Amniotic epithelial cell (primary cell): ENCODE measurements at regions not wholly inside any gene's neighbourhood (a gene's known extent, or its start where the extent isn't known, plus 50 kb on each side); places are given as distances from the start of the nearest gene placed in this dataset.
"Not testable (repeated sequence)": the region's sequence is repeated elsewhere in the genome, so short reads cannot be mapped to it uniquely, and the experiment has no call there.

Experiments used
- DNase-seq: peaks from one replicate; pipeline ENCODE4 v3.0.0-alpha.2; 2010; ENCODE audit warnings: low read depth

DNA sequence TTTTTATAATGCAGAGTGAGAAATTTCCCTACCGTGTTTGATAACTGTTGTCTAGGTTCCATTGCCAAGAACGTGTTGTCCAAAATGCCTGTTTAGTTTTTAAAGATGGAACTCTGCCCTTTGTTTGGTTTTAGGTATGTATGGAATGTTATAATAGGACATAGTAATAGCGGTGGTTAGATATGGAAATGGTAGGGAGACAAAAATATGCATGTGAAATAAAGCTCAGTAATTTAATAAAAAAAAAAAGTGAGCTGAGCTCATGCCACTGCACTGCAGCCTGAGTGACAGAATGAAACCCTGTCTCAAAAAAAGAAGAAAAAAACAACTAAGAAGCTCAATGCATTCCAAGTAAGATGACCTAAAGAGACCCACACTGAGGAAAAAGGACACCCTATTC, 72.9 kb downstream of the ZNF783 start:
- peak; percentile 7 for DNase-seq

DNA sequence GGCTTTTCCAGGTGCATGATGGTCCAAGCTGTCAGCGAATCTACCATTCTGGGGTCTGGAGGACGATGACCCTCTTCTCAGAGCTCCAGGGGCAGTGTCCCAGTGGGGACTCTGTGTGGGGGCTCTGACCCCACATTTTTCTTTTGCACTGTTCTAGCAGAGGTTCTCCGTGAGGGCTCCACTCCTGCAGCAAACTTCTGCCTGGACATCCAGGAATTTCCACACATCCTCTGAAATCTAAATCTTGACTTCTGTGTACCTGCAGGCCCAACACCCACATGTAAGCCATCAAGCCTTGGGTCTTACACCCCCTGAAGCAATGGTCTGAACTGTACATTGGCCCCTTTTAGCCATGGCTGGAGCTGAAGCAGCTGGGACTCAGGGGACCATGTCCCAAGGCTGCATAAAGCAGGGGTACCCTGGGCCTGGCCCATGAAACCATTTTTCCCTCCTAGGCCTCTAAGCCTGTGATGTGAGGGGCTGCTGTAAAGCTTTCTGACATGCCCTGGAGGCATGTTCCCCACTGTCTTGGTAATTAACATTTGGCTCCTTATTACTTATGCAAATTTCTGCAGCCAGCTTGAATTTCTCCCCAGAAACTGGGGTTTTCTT, 86.9 kb downstream of the ZNF783 start:
- DNase-seq: no peak

DNA sequence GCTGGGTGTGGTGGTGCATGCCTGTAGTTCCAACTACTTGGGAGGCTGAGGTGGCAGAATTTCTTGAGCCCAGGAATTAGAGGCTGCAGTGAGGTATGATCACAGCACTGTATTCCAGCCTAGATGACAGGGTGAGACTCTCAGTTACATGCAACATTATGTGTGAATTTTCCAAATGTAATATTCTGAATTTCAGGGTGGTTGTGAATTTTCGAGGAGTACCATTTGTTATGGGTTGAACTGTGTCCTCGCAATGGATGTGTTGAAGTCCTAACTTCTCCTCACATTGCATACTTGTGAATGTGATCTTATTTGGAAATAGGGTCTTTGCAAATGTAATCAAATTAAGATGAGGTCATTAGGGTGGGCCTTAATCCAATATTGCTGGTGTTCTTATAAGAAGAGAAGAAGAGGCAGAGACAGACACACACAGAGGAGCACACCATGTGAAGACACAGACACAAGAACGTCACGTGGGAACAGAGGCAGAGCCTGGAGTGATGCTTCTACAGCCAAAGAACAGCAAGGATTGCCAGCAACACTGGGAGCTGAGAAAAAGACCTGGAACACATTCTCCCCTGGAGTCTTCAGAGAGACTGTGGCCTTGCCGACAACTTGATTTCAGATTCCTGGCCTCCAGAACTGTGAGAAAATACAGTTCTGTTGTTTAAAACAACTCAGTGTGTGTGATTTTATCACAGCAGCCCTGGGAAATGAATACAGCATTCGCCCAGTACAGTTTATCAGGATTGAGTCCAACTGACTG, 91.9 kb downstream of the ZNF783 start:
- DNase-seq: no peak

DNA sequence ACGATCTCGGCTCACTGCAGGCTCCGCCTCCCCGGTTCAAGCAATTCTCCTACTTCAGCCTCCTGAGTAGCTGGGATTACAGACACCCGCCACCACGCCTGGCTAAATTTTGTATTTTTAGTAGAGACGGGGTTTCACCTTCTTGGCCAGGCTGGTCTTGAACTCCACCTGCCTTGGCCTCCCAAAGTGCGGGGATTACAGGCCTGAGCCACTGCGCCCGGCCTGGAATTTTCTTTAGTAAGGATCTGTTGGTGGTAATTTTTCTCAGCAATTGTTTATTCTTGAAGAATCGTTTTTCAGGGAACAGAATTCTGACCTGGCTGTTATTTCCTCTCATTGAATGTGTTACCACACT, 93.0 kb downstream of the ZNF783 start:
- not testable (repeated sequence) for DNase-seq

DNA sequence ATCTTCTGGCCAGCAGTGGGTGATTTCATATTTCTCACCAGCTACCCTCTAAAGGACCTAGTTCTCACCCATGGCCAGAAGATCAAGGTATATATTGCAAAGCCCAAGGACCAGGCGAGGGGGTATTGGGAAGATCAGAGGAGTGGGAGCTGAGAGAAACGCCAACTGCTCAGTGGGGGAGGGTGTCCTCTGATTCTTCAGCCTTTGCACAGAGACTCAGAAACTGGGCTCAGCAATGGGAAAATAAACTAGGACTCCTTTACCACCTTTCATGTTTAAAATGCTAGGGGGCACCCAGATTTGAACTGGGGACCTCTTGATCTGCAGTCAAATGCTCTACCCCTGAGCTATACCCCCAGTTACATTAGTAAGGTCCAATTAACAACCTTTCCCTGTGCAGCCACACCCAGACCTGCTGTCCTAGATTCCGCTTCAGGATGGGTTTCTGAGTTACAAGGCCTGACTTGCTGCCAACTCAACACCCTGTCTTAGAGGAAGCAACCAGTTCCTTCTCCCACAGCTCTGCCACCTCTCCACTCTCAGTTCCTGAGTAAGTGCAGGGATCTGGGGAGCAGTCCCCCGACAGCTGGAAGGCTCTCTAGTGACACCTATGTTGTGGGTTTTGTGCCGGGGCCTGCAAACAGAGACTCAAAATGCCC, 93.5 kb downstream of the ZNF783 start:
- DNase-seq: no peak

DNA sequence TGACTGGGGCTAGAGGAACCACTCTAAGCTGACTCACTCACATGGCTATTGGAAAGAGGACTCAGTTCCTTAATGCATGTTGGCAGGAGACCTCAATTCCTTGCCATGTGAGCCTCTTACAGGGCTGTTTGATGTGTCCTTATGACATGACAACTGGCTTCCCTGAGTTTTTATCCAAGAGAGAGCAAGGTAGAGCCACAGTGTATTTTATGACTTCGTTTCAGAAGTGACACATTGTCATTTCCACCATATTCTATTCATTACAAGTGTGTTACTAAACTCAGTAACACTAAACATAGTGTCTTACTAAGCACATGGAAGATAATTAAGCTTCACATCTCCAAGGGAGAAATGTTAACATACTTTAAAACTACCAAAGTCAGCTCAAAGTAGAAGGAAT, 98.2 kb downstream of the ZNF777 start:
- DNase-seq: no peak

DNA sequence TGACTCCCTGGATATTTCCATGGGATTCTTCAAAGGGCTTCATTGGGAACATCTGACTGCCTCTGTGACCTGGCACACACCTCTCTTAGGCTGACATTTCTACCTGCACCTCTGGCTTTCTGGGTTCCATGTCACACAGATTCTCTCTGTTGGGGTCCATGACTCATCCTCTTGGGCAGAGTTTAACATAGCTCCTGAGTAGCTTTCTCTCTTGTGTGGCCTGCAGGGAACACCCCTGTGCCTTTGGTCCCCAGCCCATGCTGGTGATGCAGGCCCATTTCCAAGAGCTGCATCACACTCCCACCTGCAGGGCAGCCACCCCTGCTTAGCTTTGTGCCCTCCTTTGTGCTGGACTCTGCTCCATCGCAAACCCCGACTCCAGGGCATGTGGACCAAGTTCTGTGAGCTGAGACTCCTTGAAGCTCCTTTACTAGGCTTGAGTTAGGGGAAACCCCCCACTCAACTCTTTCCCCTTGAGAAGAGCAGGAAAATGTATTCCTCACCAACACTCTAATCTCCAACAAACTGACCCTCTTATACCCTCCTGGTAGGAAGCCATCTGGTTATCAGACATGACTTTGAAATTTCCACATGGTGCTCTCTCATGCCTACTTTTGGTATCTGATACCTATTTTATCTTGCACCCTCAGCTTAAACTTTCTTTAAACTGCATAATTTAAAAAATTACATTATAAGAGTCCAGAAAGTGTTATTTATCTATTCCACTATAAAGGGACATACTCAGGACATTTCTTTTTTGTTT, 93.3 kb downstream of the ZNF777 start:
- DNase-seq: no peak

DNA sequence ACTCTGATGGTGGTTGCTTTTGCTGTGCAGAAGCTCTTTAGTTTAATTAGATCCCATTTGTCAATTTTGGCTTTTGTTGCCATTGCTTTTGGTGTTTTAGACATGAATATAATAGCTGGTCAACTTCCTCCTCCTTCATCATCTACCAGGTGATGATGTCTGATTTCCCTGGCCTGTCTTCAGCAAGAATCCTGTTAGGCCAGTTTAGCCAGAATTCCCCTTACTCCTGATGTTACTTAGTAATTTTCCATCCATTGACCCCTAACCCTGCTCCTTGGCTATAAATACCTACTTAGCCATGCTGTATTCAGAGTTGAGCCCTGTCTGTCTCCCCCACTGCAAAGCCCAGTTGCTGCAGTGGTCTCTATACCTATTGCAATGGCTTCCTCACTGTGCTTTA, 91.4 kb downstream of the ZNF777 start:
- no peak for DNase-seq

DNA sequence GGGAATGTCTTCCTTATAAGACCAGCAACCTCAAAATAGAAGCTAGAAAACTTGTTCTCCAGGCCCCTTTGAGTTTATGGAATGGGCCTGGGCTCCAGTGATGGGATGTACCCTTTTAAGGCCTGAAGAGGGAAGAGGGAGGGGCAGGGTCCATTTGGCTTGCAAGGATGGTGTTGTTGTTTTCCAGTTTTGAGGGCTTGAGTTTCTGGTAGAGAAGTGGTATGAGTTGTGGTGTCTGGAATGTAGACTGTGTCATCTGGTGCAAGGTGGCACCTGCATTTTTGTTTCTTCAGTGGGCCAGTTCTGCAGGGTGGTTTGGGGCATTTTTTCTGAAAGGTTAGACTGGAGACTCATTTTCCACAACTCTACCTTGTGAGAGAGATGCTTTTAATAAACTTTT, 90.1 kb downstream of the ZNF777 start:
- no peak for DNase-seq

DNA sequence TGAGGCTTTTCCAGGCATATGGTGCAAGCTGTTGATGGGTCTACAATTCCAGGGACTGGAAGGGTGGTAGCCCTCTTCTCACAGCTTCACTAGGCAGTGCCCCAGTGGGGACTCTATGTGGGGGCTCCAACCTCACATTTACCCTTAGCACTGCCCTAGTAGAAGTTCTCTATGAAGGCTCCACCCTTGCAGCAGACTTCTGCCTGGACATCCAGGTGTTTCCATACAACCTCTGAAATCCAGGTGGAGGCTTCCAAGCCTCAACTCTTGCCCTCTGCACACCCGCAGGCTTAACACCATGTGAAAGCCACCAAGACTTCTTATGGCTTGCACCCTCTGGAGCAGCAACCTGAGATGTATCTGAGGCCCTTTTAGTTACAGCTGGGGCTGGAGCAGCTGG, 87.8 kb downstream of the ZNF777 start:
- no peak for DNase-seq

DNA sequence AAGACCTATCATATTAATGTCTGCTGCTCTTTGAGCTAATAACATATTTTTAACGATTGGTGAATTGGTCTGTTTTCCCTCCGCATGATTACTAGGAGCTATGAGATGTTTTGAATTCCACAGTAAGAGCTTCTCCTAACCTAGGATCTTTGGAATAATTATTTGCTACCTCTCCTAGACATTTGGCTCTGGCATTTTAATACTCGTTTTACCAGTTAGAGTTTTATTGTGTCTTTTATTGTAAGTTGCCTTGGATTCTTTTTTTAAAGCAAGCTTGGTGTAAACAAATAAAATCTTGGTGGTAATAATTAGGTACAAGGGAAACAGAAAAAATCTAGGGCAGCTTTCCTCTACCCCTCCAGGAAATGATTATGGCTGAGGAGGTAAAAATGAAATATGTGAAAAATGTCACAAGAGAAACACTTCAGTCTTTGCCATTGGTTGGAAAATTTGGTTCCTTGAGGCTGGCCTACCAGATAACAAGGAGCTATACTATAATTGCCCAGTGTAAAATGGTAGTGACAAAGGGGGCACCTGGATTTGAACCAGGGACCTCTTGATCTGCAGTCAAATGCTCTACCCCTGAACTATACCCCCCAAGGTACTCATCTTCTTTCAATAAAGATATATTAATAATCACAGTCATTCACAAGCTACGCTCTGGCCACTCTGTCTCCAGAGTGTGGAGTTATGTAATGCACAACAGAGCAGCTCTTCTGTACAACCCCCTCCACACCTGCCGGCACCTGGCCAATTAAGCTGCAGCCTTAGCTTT, 85.4 kb downstream of the ZNF777 start:
- no peak for DNase-seq

DNA sequence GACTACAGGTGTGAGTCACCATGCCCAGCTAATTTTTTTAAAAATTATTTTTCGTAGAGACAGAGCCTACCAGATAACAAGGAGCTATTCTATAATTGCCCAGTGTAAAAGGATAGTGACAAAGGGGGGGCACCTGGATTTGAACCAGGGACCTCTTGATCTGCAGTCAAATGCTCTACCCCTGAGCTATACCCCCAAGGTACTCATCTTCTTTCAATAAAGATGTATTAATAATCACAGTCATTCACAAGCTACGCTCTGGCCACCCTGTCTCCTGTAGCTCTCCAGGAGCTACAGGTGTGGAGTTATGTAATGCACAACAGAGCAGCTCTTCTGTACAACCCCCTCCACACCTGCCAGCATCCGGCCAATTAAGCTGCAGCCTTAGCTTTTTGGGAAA, 83.5 kb downstream of the ZNF777 start:
- no peak for DNase-seq

DNA sequence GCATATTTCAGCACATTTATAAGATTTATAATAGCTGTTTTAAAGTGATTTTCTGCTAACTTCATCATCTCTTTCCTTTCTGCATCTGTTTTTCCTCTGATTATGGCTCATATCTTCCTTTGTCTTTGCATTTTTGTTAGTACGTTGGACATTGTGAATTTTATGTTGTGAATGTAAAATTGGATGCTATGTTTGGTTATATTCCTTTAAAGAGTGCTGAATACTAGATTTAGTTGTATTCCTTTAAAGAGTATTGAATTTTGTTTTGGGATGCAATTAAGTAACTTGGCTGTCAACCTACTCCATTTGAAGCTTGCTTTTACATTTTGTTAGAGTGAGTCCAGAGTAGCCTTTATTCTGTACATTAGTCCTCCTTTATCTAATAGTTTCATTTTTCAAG, 81.2 kb downstream of the ZNF777 start:
- DNase-seq: no peak

DNA sequence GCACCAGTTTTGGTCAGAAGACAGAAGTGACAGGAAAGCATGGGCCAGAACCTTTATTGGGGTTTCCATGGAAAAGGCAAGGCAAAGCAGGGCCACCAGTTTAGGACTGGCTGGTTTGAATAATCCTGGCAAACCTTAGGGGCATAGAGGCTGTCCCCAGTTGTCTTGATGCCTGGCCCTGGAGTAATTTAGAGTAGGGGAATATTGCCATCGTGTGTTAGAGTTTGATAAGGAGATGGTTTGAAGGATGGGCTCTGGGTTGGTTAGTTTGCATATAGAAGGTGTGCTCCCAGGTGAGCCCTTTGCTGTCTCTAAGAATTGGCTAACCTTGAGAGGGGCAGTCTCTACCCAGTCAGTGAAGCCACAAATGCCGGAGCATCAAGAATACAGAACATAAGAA, 79.6 kb downstream of the ZNF777 start:
- DNase-seq: no peak
